ENCODE measurements at regions not wholly inside any gene's neighbourhood (a gene's known extent, or its start where the extent isn't known, plus 50 kb on each side); places are given as distances from the start of the nearest gene placed in this dataset.

- TF ChIP-seq CTCF (conservative IDR thresholded peaks at IDR 0.05): no peak
- TF ChIP-seq ZFX (IDR thresholded peaks at IDR 0.05): no peak
Measured at GRCh38 chr5:92676215-92677165, 904.5 kb downstream of the NR2F1-AS1 start.
